ENCODE measurements at regions not wholly inside any gene's neighbourhood (a gene's known extent, or its start where the extent isn't known, plus 50 kb on each side); places are given as distances from the start of the nearest gene placed in this dataset.
"Not testable (repeated sequence)": the region's sequence is repeated elsewhere in the genome, so short reads cannot be mapped to it uniquely, and the experiment has no call there.

GRCh38 chr10:45151467-45152214, 150.9 kb downstream of the ZNF22 start:
- no peak overlapping the region for H3K4me3 ChIP-seq (ENCODE audit: low read depth, low read length)
- no peak for TF ChIP-seq CTCF (IDR thresholded peaks at IDR 0.05; ENCODE audit: low read depth, low read length)

- no peak for TF ChIP-seq CTCF (IDR thresholded peaks at IDR 0.05; ENCODE audit: low read depth, low read length)
- H3K4me3 ChIP-seq (ENCODE audit: low read depth, low read length), result no peak overlapping the region
Measured at GRCh38 chr10:45152726-45153125, 152.0 kb downstream of the ZNF22 start.

- no peak overlapping the region for H3K4me3 ChIP-seq (ENCODE audit: low read depth, low read length)
- TF ChIP-seq CTCF (IDR thresholded peaks at IDR 0.05; ENCODE audit: low read depth, low read length), result no peak
Measured at GRCh38 chr10:45154502-45154901, 153.8 kb downstream of the ZNF22 start.

- TF ChIP-seq CTCF (IDR thresholded peaks at IDR 0.05; ENCODE audit: low read depth, low read length), result no peak
- H3K4me3 ChIP-seq (ENCODE audit: low read depth, low read length), result no peak overlapping the region
Measured at GRCh38 chr10:45155784-45156183, 155.1 kb downstream of the ZNF22 start.

- TF ChIP-seq CTCF (IDR thresholded peaks at IDR 0.05; ENCODE audit: low read depth, low read length), result no peak
- H3K4me3 ChIP-seq (ENCODE audit: low read depth, low read length), result no peak overlapping the region
Measured at GRCh38 chr10:45160271-45160670, 155.1 kb downstream of the OR13A1 start.

GRCh38 chr10:45163315-45163975, 152.0 kb downstream of the OR13A1 start:
- TF ChIP-seq CTCF (IDR thresholded peaks at IDR 0.05; ENCODE audit: low read depth, low read length), result no peak
- no peak overlapping the region for H3K4me3 ChIP-seq (ENCODE audit: low read depth, low read length)

GRCh38 chr10:45175520-45176118, 139.8 kb downstream of the OR13A1 start:
- not testable (repeated sequence) for H3K4me3 ChIP-seq (ENCODE audit: low read depth, low read length)

Data from WI38 (cell line).